NCI-H69 (cell line): ENCODE measurements at regions not wholly inside any gene's neighbourhood (a gene's known extent, or its start where the extent isn't known, plus 50 kb on each side); places are given as distances from the start of the nearest gene placed in this dataset.
"Not testable (repeated sequence)": the region's sequence is repeated elsewhere in the genome, so short reads cannot be mapped to it uniquely, and the experiment has no call there.

ENCODE experiments used
- DNase-seq: peaks from one replicate; lab custom pipeline; 2025; lab: John Stamatoyannopoulos, UW

GRCh38 chr2:166381-166780 is 97.5 kb downstream of the SH3YL1 start:
- peak; percentile 8 for DNase-seq

- DNase-seq = no peak
Observed at GRCh38 chr2:165530-165929, 98.3 kb downstream of the SH3YL1 start.

DNA sequence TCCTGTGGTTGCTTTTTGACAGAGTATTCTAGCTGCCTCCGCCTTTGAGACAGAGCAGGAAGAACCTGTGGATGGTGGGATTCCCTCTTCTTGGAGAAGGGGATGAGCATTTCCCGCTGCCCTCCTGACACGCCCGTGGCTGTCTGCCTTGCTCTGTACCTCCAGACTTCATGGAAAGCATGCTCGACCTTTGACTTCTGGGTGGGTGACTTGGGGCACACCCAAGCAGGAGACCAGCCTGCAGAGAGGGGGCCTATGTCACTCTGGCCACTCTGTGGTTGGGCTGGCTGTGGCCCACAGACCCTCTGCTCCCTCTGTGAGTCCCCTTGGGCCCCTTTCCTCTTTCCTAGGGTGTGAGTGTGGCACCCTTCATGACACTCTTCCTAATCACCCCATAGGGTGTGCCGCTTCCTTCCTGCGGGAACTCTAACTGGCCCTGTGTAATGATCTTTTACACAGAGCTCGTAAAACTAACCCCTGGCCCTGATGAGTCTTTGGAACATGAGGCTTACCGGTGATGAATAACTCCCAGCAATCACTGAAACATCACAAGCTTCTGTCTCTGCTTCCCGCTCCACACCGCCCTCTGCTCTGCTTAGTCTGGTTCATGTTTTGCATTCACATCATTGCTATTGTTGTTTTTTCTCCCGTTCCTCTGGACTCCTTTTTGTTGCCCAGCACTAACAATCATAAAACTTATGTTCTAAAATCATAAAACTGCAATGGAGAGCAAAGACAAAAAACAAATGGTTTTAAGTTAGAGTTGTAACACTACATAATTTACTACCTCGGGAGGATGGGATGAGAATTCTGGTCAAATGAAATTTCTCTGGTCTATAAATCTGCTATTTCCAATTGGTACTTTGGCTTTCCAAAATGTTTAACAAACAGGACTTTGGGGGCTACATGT is 101.1 kb downstream of the SH3YL1 start:
- DNase-seq = no peak

GRCh38 chr2:161729-162128 is 102.1 kb downstream of the SH3YL1 start:
- no peak for DNase-seq

DNA sequence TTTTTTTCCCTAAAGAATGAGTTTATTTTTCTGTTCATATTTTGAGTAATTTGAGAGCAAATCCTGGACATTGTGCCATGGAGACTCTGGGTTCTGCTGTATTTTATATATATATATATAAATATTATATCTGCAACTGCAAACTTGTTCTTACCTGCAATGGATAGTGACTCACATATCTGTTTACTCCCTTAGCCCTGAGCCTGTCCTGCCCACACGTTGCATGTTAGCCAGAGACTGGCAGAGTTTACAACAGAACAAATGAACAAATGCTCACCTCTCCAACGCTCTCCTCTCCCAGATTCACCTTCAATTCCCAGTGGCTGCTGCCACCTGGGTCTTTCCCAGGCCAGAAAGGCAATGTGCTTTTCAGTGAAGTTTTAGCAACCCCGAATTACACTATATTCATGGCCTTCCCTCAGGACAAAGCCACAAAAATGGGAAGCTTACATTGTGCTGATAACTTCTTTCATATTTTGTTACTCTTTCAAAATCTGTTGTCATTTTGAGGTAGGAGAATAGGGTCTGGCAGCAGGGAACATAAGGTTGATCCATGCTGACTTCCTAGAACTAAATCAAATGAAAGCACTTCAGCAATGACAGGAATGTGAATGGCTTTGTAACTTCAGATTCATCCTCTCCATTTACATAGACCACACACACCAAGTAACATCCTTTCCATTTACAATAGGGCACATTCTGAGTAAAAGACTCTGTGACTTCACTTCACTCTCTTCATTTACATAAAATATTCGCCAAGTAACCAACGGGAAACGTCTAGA is 105.4 kb upstream of the FAM110C start:
- DNase-seq = no peak

- DNase-seq = no peak
Observed at GRCh38 chr2:145407-145806, 99.1 kb upstream of the FAM110C start.

DNA sequence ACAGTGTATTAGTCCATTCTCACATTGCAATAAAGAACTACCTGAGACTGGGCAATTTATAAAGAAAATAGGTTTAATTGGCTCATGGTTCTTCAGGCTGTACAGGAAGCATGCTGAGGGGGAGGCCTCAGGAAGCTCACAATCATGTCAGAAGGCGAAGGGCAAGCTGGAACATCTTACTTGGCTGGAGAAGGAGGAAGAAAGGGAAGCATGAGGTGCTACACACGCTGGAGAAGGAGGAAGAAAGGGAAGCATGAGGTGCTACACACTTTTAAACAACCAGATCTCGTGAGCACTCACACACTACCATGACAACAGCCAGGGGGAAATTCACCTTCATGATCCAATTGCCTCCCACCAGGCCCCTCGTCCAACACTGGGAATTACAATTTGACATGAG is 95.3 kb upstream of the FAM110C start:
- DNase-seq = no peak

DNA sequence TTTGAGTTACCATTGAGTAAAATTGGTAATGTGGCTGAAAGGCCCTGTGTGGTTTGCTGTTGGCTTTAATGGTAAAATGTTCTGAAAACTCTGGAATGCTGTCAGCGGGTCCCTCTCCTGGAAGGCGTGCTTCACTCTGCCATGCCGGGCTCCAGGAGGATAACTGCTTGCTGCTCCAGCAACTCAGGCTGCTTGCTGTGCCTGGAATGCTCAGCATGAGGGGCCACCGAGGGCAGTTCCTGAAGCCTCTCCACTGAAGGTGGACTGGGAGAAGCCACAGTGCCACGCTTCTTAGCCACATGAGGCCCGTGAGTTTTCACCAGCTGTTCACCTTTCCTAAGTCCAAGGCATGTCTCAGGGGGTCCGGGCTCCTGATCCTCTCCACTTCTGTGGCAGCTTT is 90.4 kb upstream of the FAM110C start:
- DNase-seq = no peak

DNA sequence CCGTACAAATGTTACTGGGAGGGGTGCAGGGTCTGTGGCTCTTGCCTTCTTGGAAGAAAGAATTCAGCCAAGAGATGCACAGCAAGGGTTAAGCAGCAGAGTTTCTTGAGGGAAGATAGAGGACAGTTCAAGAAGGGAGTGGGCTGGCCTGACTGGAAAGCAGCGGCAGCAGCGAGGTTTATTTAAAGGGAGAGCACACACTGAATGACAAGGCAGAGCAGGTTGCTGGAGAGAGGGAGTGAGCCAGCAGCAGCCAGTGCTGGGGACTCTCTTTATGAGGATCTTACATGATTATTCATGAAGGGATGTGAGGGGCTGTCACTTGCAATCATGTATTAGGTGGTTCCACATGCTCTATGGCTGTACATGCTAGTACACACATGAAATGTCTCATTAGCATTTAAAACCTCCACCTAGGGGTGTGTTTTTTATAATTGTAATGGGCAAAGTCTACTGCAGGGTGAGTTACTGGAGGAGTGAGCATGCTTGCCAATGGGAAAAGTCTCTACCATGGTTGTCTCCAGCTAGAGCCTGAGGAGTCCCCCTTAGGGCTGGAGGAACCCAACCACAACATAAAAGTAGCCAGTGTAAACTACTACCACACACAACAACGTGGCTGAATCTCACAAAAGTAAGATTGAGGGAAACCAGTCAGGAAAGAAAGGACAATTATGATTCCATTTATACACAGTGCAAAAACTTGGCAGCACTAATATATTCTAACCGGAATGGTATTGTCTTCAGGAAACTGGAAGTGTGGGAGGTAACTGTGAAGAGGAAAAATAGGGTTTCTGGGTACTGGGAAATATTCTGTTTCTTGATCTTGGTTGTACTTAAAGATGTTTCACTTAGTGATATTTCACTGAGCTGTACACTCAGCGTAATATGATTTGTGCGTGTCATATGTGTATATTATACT is 87.6 kb upstream of the FAM110C start:
- DNase-seq = no peak

GRCh38 chr2:126769-127168 is 80.5 kb upstream of the FAM110C start:
- DNase-seq = not testable (repeated sequence)

- DNase-seq = no peak
Observed at GRCh38 chr2:124241-124880, 78.1 kb upstream of the FAM110C start.

GRCh38 chr2:116953-117352 is 70.6 kb upstream of the FAM110C start:
- DNase-seq = no peak

GRCh38 chr2:115303-115702 is 69.0 kb upstream of the FAM110C start:
- no peak for DNase-seq

- no peak for DNase-seq
Observed at GRCh38 chr2:114616-115015, 68.3 kb upstream of the FAM110C start.

DNA sequence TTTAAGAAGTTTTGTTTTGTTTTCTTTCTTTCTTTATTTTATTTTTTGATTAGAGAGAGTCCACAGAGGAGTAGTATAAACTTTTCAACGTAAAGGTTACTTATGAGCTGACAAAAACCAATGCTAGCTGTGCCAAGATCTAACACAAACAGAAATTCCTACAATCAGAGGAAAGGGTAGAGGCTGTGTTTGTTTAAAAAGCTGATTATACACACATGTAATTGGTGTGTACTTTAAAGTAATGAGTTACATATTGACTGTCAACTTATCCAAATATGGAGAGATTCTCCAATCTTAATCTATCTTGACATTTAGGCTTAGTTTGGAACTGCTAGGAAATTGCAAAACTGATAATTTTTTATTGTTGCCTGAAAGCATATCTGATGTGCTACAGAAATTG is 63.7 kb upstream of the FAM110C start:
- DNase-seq = peak; percentile 1

GRCh38 chr2:108920-109809 is 62.9 kb upstream of the FAM110C start:
- no peak for DNase-seq

GRCh38 chr2:101016-101415 is 54.7 kb upstream of the FAM110C start:
- DNase-seq = no peak
